HFFc6 (cell line): ENCODE measurements at regions not wholly inside any gene's neighbourhood (a gene's known extent, or its start where the extent isn't known, plus 50 kb on each side); places are given as distances from the start of the nearest gene placed in this dataset.
A peak's percentile ranks its signal among the peaks of the same experiment; 100 is the strongest.

Source experiments
- DNase-seq: peaks from one replicate; pipeline ENCODE4 v3.0.0-alpha.2; 2018
- H3K27ac Mint-ChIP-seq: 2 replicates; pipeline ENCODE4 v1.8.0; 2020; ENCODE audit warnings: mild to moderate bottlenecking, mixed read lengths
- H3K27me3 Mint-ChIP-seq: 2 replicates; pipeline ENCODE4 v1.8.0; 2021; ENCODE audit warnings: mild to moderate bottlenecking, moderate library complexity, mixed read lengths; ENCODE audit not compliant: insufficient read depth
- H3K36me3 Mint-ChIP-seq: 2 replicates; pipeline ENCODE4 v1.8.0; 2021; ENCODE audit warnings: low read depth, mixed read lengths
- H3K4me1 Mint-ChIP-seq: 2 replicates; pipeline ENCODE4 v1.8.0; 2020; ENCODE audit warnings: low read depth, mixed read lengths
- H3K4me3 Mint-ChIP-seq: 2 replicates; pipeline ENCODE4 v1.8.0; 2020; ENCODE audit warnings: mild to moderate bottlenecking, moderate library complexity, mixed read lengths
- H3K9me3 Mint-ChIP-seq: 2 replicates; pipeline ENCODE4 v1.8.0; 2020; ENCODE audit warnings: mild to moderate bottlenecking, mixed read lengths
- CTCF ChIP-seq: fragments of 200-600 bp; sonication (generic); IDR thresholded peaks from 2 replicates; pipeline ENCODE4 v1.5.0; 2021; ENCODE audit warnings: antibody characterized with exemption, mild to moderate bottlenecking

DNA sequence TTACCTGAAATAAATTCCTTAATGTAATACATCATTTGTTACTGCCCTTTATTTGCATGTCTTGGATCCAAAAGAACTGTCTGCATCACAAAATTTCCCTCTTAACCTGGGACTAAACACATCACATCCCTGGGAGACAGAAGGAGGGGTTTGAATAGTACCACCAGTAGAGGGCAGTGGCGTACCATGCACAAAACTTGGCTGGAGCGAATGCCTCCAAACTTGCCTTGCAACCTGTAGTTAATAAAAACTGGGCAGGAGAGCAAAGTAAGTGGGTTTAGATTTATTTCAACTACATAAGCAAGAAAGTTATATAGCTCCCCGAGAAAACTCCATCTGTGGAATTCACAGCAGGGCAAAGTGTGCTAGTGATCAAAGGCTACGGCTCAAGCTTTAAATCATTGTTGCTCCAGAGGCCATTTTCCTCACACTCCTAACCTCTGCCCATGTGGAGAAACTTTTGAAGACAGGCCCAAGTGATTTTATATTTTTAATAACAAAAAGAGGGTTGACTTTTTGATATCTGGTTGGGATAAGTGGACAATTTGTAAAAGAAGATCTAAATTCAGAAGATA is 1176.7 kb upstream of the SEL1L start:
- Mint-ChIP-seq H3K4me1 (no peaks in the 10 kb centered on the region), H3K4me3 (no peak overlapping the region), H3K9me3 (peaks cover 15% of the 10 kb centered on the region), H3K27ac (no peak overlapping the region), H3K27me3 (peaks cover 3% of the 10 kb centered on the region; the same call in 1 of the 2 replicates), H3K36me3 (no peaks in the 10 kb centered on the region)
- DNase-seq: peak; percentile 30
- TF ChIP-seq CTCF: peak; percentile 86

DNA sequence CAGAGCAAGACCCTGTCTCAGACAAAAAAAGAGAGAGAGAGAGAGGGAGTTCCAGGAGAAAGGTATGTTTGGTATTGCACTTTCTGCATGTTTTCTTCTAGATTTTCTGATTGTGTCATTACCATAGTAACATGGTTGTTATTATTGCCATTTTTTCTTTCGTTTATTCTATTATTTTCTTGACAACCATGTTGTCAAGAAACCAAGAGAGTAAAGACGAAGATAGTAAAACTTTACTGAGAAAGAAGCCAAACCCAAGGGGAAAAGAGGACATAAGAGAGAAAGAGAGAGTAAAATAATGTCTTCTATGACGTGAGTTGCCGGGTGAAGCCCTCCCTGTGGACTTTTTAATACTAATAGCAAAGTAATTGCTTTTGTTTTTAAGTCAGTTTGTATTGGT is 1186.0 kb upstream of the SEL1L start:
- Mint-ChIP-seq H3K4me3 (no peak overlapping the region), H3K9me3 (peaks cover 19% of the 10 kb centered on the region), H3K36me3 (no peaks in the 10 kb centered on the region), H3K27me3 (no peaks in the 10 kb centered on the region; the same call in 1 of the 2 replicates), H3K4me1 (no peaks in the 10 kb centered on the region), H3K27ac (no peak overlapping the region)
- DNase-seq: no peak
- no peak for TF ChIP-seq CTCF

- no peak overlapping the region for H3K4me3 Mint-ChIP-seq
- peaks cover 26% of the 10 kb centered on the region for H3K9me3 Mint-ChIP-seq
- DNase-seq: no peak
- H3K36me3 Mint-ChIP-seq: no peaks in the 10 kb centered on the region
- no peaks in the 10 kb centered on the region for H3K27me3 Mint-ChIP-seq
- no peak overlapping the region for H3K27ac Mint-ChIP-seq
- no peaks in the 10 kb centered on the region for H3K4me1 Mint-ChIP-seq
- no peak for TF ChIP-seq CTCF
Measured at GRCh38 chr14:82720431-82720830, 1186.8 kb upstream of the SEL1L start.

DNA sequence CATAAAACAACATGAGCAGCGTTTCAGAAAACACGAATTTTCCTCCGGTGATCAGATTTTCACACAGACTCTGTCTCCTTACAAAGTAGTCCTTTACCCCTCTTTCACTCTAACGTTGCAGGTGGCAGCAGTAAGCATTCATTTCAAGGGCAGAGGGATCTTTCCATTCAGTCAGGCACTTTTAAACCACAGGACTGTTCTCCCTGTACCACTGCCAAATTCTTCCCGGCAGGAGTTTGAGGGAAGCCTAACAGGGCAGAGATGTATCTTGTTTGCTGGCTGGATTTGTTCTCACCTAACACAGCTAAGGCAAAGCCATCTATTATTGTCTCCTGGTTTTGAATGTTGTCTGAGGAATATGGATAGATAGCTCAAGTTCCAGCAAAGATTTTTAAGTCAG is 1187.3 kb upstream of the SEL1L start:
- H3K27me3 Mint-ChIP-seq: no peaks in the 10 kb centered on the region
- H3K9me3 Mint-ChIP-seq: peaks cover 28% of the 10 kb centered on the region
- H3K36me3 Mint-ChIP-seq: no peaks in the 10 kb centered on the region
- no peak for DNase-seq
- H3K4me3 Mint-ChIP-seq: no peak overlapping the region
- no peak for TF ChIP-seq CTCF
- no peak overlapping the region for H3K27ac Mint-ChIP-seq
- H3K4me1 Mint-ChIP-seq: no peaks in the 10 kb centered on the region

DNA sequence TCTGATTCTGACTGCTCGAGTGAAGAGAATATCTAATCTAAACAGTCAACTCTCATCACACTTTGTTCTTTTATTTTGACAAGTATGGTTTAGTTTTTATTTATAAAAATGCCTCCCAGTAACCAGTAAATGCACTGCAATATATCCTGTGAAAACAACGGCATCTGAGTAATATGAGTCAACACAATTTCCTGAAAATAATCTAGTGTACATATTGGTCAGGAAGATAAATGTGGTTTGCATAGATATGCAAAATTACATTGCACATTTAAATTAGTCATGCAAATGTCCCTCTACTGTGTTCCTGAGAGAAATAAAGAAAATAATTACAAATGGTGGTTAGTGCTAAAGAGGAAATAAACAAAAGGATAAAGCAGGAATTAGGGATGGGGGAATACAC is 1190.7 kb upstream of the SEL1L start:
- TF ChIP-seq CTCF: no peak
- Mint-ChIP-seq H3K27me3 (no peaks in the 10 kb centered on the region; the same call in 1 of the 2 replicates), H3K9me3 (peaks cover 49% of the 10 kb centered on the region), H3K36me3 (no peaks in the 10 kb centered on the region), H3K4me1 (no peaks in the 10 kb centered on the region), H3K27ac (no peak overlapping the region), H3K4me3 (no peak overlapping the region)
- no peak for DNase-seq

DNA sequence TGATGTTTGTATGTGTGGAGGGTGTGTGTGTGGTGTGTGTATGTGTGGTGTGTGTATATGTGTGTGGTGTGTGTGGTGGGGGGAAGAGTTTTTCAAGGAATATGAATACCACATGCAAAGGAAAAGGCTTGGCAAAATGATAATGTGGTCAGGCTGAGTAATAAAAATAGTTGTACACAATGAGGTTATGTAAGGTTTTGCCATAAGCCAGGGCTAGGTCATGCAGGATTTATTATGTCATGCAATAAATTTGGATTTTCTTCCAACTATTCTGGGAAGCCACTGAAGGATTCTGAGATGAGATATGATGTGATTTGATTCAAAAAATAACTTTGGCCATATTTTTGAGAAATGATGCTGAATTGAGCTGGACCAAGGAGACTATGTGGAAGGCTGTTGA is 1191.6 kb upstream of the SEL1L start:
- H3K4me3 Mint-ChIP-seq: no peak overlapping the region

More for the DNA sequence above, 1191.6 kb upstream of the SEL1L start:
- no peak for TF ChIP-seq CTCF
- H3K27me3 Mint-ChIP-seq: no peaks in the 10 kb centered on the region; the same call in 1 of the 2 replicates
- H3K27ac Mint-ChIP-seq: no peak overlapping the region
- DNase-seq: no peak
- no peaks in the 10 kb centered on the region for H3K36me3 Mint-ChIP-seq
- peaks cover 47% of the 10 kb centered on the region for H3K9me3 Mint-ChIP-seq
- no peaks in the 10 kb centered on the region for H3K4me1 Mint-ChIP-seq
